GM12891 (cell line): ENCODE measurements at regions not wholly inside any gene's neighbourhood (a gene's known extent, or its start where the extent isn't known, plus 50 kb on each side); places are given as distances from the start of the nearest gene placed in this dataset.
"Not testable (repeated sequence)": the region's sequence is repeated elsewhere in the genome, so short reads cannot be mapped to it uniquely, and the experiment has no call there.

ENCODE experiments used
- DNase-seq: peaks from one replicate; pipeline ENCODE4 v3.0.0; 2011; ENCODE audit warnings: low spot score; ENCODE audit not compliant: insufficient read length
- FAIRE-seq: peaks from 2 replicates; lab custom pipeline; 2011; peaks lifted over from hg19 to GRCh38; lab: Jason Lieb, UNC
- PAX5 ChIP-seq: IDR thresholded peaks from 2 replicates; pipeline ENCODE4 v1.6.1; 2011; ENCODE audit warnings: low read length, moderate library complexity, mild to moderate bottlenecking; ENCODE audit not compliant: insufficient read depth, severe bottlenecking
- POLR2A ChIP-seq: IDR thresholded peaks from 2 replicates; pipeline ENCODE4 v1.6.1; 2011; ENCODE audit warnings: low read depth, low read length, control low read depth
- POLR2AphosphoS5 ChIP-seq: IDR thresholded peaks from 2 replicates; pipeline ENCODE4 v1.6.1; 2011; ENCODE audit warnings: low read depth, low read length, control low read depth
- POU2F2 ChIP-seq: IDR thresholded peaks from 2 replicates; pipeline ENCODE4 v1.6.1; 2011; ENCODE audit warnings: low read depth, mild to moderate bottlenecking, control low read depth, low read length, moderate library complexity
- SPI1 ChIP-seq: IDR thresholded peaks from 2 replicates; pipeline ENCODE4 v1.6.1; 2011; ENCODE audit warnings: low read depth, low read length, control low read depth
- TAF1 ChIP-seq: IDR thresholded peaks from 2 replicates; pipeline ENCODE4 v1.6.1; 2011; ENCODE audit warnings: low read depth, low read length, control low read depth

GRCh38 chr11:13189561-13190426, 87.8 kb upstream of the BMAL1 start:
- FAIRE-seq (no peak), DNase-seq (no peak)
- TF ChIP-seq TAF1 (no peak), PAX5 (no peak), POU2F2 (no peak), SPI1 (no peak), POLR2A (no peak), POLR2AphosphoS5 (no peak)

GRCh38 chr11:13193613-13194012, 84.0 kb upstream of the BMAL1 start:
- no peak for FAIRE-seq
- TF ChIP-seq POLR2AphosphoS5 (no peak), SPI1 (no peak), TAF1 (no peak), POU2F2 (no peak), PAX5 (no peak), POLR2A (no peak)
- DNase-seq = no peak

DNA sequence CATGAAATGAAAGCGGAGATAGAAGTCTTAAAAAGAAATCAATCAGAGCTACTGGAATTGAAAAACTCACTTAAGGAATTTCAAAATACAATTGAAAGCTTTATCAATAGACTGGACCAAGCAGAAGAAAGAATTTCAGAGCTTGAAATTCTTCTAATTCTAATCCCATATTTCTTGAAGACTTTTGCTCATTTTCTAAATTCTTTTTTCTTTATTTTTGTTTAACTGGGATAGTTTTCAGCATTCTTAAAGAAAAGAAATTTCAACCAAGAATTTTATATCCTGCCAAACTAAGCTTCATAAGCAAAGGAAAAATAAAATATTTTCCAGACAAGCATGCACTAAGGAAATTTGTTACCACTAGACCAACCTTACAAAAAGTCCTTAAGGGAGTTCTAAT, 80.2 kb upstream of the BMAL1 start:
- not testable (repeated sequence) for DNase-seq, FAIRE-seq

- TF ChIP-seq POLR2AphosphoS5 = no peak
- no peak for TF ChIP-seq POLR2A
- TF ChIP-seq TAF1 = no peak
- peak; percentile 88 for TF ChIP-seq SPI1
- TF ChIP-seq PAX5 = no peak
- peak; percentile 39; the same call in 1 of the 2 replicates for TF ChIP-seq POU2F2
- DNase-seq (no peak), FAIRE-seq (peak; percentile 59)
These were observed 72.1 kb upstream of the BMAL1 start for GRCh38 chr11:13205486-13205885.

GRCh38 chr11:13206086-13206640, 71.4 kb upstream of the BMAL1 start:
- DNase-seq = no peak
- TF ChIP-seq SPI1 (no peak), POU2F2 (no peak), PAX5 (no peak), TAF1 (no peak), POLR2A (no peak), POLR2AphosphoS5 (no peak)
- FAIRE-seq = no peak

DNA sequence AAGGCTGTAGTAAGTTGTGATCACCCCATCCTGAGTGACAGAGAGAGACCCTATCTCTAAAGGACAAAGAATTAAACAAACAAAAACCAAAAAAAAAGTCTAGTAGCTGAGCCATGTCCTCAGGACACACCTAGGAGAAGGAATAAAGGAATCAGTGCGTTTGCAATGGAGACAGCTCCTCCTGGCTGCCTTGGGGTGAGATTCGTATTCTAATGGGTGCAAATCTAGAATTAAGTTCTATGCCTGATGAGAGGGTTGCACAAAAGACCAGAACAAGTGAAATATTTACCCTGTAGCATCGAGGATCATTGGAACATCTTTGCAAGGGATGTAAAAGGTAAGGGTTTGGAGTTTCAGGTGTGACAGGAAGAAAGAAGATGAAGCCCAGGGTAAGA, 70.3 kb upstream of the BMAL1 start:
- FAIRE-seq (no peak), DNase-seq (no peak)
- TF ChIP-seq PAX5 = no peak
- no peak for TF ChIP-seq POLR2A
- TF ChIP-seq TAF1 = no peak

- FAIRE-seq = peak; percentile 50
- TF ChIP-seq POLR2A = no peak
- TF ChIP-seq POLR2AphosphoS5 = no peak
- TF ChIP-seq TAF1 = no peak
- TF ChIP-seq PAX5 = no peak
- no peak for TF ChIP-seq POU2F2
- TF ChIP-seq SPI1 = no peak
- no peak for DNase-seq
These were observed 69.7 kb upstream of the BMAL1 start for GRCh38 chr11:13207665-13208594.

- FAIRE-seq = no peak
- TF ChIP-seq POLR2A (no peak), PAX5 (no peak), POLR2AphosphoS5 (no peak), SPI1 (no peak), POU2F2 (no peak)
- no peak for DNase-seq
These were observed 68.7 kb upstream of the BMAL1 start for GRCh38 chr11:13208921-13209320.

DNA sequence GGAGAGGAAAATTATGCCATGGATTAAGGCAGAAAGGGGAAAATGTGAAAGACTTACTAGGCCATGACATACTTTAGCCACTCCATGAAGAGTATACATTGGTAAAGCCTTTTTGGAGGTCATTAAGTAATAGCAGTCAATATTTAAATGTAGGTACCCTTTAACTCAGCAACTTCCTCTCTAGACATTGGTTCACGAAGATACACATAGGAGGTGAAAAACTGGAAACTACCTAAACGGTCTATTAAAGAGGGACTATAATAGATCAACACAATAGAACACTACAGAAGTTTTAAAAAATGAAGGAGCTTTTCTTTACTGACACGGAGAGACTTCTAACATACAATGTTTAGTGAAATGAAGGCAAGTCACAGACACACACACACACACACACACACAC, 68.2 kb upstream of the BMAL1 start:
- no peak for TF ChIP-seq SPI1
- TF ChIP-seq POU2F2 = no peak
- no peak for TF ChIP-seq TAF1
- TF ChIP-seq PAX5 = no peak
- TF ChIP-seq POLR2AphosphoS5 = no peak
- TF ChIP-seq POLR2A = no peak
- FAIRE-seq (no peak), DNase-seq (no peak)

GRCh38 chr11:13210424-13210823, 67.2 kb upstream of the BMAL1 start:
- TF ChIP-seq POU2F2 (no peak), SPI1 (no peak), PAX5 (no peak), POLR2AphosphoS5 (no peak), TAF1 (no peak), POLR2A (no peak)
- FAIRE-seq (no peak), DNase-seq (no peak)
